SU-DHL-6 (cell line): ENCODE measurements at regions not wholly inside any gene's neighbourhood (a gene's known extent, or its start where the extent isn't known, plus 50 kb on each side); places are given as distances from the start of the nearest gene placed in this dataset.

ENCODE experiments used
- EZH2phosphoT487 ChIP-seq: fragments of 200-600 bp; sonication (generic), shearing (Covaris generic); conservative IDR thresholded peaks from 2 replicates; pipeline ENCODE4 v1.6.1; 2018; ENCODE audit warnings: mild to moderate bottlenecking, antibody characterized with exemption, low read length, moderate library complexity, mixed read lengths
- TF ChIP-seq, protein P1 (sequence below): fragments of 200-600 bp; sonication (generic); IDR thresholded peaks from one replicate; pipeline ENCODE4 v1.5.1; 2017; ENCODE audit warnings: antibody characterized with exemption, mild to moderate bottlenecking, low read length, moderate library complexity; ENCODE audit not compliant: insufficient read depth, poor library complexity, severe bottlenecking

DNA sequence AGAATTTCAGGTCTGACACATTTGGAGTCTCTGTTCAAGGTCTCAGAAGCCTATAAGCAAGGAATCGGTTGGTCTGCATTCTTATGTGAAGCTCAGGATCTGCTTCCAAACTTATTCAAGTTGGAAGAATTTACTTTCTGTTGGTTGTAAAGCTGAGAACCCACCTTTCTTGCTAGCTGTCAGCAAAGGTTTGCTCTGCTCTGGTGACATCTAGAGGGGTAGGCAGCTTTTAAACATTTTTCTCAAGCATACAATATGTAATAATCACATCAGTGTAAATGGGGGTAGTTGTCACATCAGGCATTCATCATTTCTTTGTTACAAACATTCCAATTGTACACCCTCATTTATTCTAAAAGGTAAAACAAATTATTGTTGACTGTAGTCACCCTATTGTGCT is 935.2 kb downstream of the TRAM1L1 start:
- no peak for TF ChIP-seq EZH2phosphoT487
- TF ChIP-seq, protein P1, sequence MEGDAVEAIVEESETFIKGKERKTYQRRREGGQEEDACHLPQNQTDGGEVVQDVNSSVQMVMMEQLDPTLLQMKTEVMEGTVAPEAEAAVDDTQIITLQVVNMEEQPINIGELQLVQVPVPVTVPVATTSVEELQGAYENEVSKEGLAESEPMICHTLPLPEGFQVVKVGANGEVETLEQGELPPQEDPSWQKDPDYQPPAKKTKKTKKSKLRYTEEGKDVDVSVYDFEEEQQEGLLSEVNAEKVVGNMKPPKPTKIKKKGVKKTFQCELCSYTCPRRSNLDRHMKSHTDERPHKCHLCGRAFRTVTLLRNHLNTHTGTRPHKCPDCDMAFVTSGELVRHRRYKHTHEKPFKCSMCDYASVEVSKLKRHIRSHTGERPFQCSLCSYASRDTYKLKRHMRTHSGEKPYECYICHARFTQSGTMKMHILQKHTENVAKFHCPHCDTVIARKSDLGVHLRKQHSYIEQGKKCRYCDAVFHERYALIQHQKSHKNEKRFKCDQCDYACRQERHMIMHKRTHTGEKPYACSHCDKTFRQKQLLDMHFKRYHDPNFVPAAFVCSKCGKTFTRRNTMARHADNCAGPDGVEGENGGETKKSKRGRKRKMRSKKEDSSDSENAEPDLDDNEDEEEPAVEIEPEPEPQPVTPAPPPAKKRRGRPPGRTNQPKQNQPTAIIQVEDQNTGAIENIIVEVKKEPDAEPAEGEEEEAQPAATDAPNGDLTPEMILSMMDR: no peak
